Caco-2 (cell line): ENCODE measurements at regions not wholly inside any gene's neighbourhood (a gene's known extent, or its start where the extent isn't known, plus 50 kb on each side); places are given as distances from the start of the nearest gene placed in this dataset.

ENCODE experiments used
- BruUV-seq: library from RNA; stranded (reverse); fragments of 400-500 nt; replicated peaks from 2 replicates; lab custom pipeline; 2021; lab: Mats Ljungman, UMichigan
- CTCF ChIA-PET: fragments of 300-600 bp; sonication (Branson Sonifier 250); formaldehyde crosslinking; loops from one replicate; lab custom pipeline; 2022; ENCODE audit warnings: antibody characterized with exemption; lab: Charles Lee
- POLR2A ChIA-PET: fragments of 300-600 bp; sonication (Branson Sonifier 250); formaldehyde crosslinking; loops from one replicate; lab custom pipeline; 2022; ENCODE audit warnings: antibody characterized with exemption; lab: Charles Lee
- DNase-seq, 2 experiments: peaks; one replicate each; pipeline versions ENCODE4 v3.0.0 to v3.0.0-alpha.2; 2020 to 2022
- H3K27me3 ChIP-seq: replicated peaks from 2 replicates; pipeline ENCODE4 v1.6.0; 2011; ENCODE audit warnings: low read length; ENCODE audit not compliant: control insufficient read depth, insufficient read depth
- H3K36me3 ChIP-seq: 2 replicates; pipeline ENCODE4 v1.5.1; 2011; ENCODE audit warnings: low read length; ENCODE audit not compliant: control insufficient read depth, insufficient read depth
- H3K4me1 ChIP-seq: fragments of 250-450 bp; sonication (Bioruptor Pico); 2 replicates; pipeline ENCODE4 v1.5.1; 2020; ENCODE audit warnings: mild to moderate bottlenecking
- H3K4me3 ChIP-seq: 2 replicates; pipeline ENCODE4 v1.5.1; 2011; ENCODE audit warnings: low read depth, mild to moderate bottlenecking, control low read depth, low read length
- H3K9me3 ChIP-seq: fragments of 250-450 bp; sonication (Bioruptor Pico); 2 replicates; pipeline ENCODE4 v1.5.1; 2020; ENCODE audit warnings: mild to moderate bottlenecking, moderate library complexity
- H3K27ac Mint-ChIP-seq: one replicate; pipeline ENCODE4 v1.8.0; 2022; ENCODE audit warnings: mixed read lengths; ENCODE audit not compliant: unreplicated experiment
- H3K27me3 Mint-ChIP-seq: one replicate; pipeline ENCODE4 v1.8.0; 2022; ENCODE audit warnings: mixed read lengths; ENCODE audit not compliant: insufficient read depth, unreplicated experiment
- H3K36me3 Mint-ChIP-seq: one replicate; pipeline ENCODE4 v1.8.0; 2022; ENCODE audit warnings: mild to moderate bottlenecking, mixed read lengths; ENCODE audit not compliant: insufficient read depth, unreplicated experiment
- H3K4me1 Mint-ChIP-seq: one replicate; pipeline ENCODE4 v1.8.0; 2022; ENCODE audit warnings: low read depth, mixed read lengths; ENCODE audit not compliant: unreplicated experiment
- H3K4me3 Mint-ChIP-seq: one replicate; pipeline ENCODE4 v1.8.0; 2022; ENCODE audit warnings: mild to moderate bottlenecking, moderate library complexity, mixed read lengths; ENCODE audit not compliant: unreplicated experiment
- H3K9me3 Mint-ChIP-seq: one replicate; pipeline ENCODE4 v1.8.0; 2022; ENCODE audit warnings: mixed read lengths; ENCODE audit not compliant: unreplicated experiment
- intact Hi-C: fragments of 100-400 bp; cut with micrococcal nuclease; formaldehyde crosslinking; loops from one replicate; pipeline ENCODE4 v1.10.0; 2022; ENCODE audit not compliant: unreplicated experiment
- TF ChIP-seq, protein P1 (sequence below), 2 experiments: fragments of 200-600 bp in 1 of 2; IDR thresholded peaks; 1 replicate in 1 of 2; 2 replicates in 1 of 2; pipeline versions ENCODE4 v1.5.1 to v1.8.0; 2011 to 2022; ENCODE audit warnings: antibody characterized with exemption in 1 of 2, control low read depth in 1 of 2, inconsistent platforms in 1 of 2, low read depth in 1 of 2, low read length in 1 of 2, mild to moderate bottlenecking in 1 of 2, moderate library complexity in 1 of 2; ENCODE audit not compliant: insufficient read depth in 1 of 2, severe bottlenecking in 1 of 2, unreplicated experiment in 1 of 2

DNA sequence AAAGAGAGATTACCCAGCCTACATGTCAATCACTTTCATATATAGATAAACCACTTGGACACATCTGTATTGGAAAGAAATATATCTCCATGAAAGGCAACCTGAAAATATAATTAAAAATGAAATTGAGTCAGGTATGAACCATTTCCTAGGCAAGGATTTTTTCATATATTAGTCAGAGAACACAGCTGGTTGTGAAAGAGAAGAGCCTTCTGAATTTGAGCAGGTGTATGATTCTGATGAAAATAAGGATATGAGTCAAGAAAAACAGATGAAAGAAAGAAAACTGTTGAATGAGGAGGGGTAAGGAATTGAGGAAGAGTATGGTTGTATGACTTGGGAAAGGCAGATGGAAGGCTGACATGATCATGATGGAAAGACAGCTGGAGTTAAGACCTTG lies 441.1 kb downstream of the HAO1 start:
- ChIA-PET POLR2A (no interaction called here), CTCF (no interaction called here)
- H3K27ac Mint-ChIP-seq: no peak overlapping the region
- no peaks in the 10 kb centered on the region for H3K9me3 ChIP-seq
- no peak overlapping the region for H3K4me3 ChIP-seq
- no peak for DNase-seq
- H3K4me1 Mint-ChIP-seq: no peaks in the 10 kb centered on the region
- H3K27me3 ChIP-seq: no peaks in the 10 kb centered on the region
- BruUV-seq: no TSS peak
- H3K36me3 Mint-ChIP-seq: no peaks in the 10 kb centered on the region
- intact Hi-C loops: no loop called here
- no peaks in the 10 kb centered on the region for H3K4me1 ChIP-seq
- H3K27me3 Mint-ChIP-seq: no peaks in the 10 kb centered on the region
- no peaks in the 10 kb centered on the region for H3K9me3 Mint-ChIP-seq
- no peak overlapping the region for H3K4me3 Mint-ChIP-seq
- H3K36me3 ChIP-seq: no peaks in the 10 kb centered on the region
- TF ChIP-seq, protein P1, sequence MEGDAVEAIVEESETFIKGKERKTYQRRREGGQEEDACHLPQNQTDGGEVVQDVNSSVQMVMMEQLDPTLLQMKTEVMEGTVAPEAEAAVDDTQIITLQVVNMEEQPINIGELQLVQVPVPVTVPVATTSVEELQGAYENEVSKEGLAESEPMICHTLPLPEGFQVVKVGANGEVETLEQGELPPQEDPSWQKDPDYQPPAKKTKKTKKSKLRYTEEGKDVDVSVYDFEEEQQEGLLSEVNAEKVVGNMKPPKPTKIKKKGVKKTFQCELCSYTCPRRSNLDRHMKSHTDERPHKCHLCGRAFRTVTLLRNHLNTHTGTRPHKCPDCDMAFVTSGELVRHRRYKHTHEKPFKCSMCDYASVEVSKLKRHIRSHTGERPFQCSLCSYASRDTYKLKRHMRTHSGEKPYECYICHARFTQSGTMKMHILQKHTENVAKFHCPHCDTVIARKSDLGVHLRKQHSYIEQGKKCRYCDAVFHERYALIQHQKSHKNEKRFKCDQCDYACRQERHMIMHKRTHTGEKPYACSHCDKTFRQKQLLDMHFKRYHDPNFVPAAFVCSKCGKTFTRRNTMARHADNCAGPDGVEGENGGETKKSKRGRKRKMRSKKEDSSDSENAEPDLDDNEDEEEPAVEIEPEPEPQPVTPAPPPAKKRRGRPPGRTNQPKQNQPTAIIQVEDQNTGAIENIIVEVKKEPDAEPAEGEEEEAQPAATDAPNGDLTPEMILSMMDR (IDR thresholded peaks at IDR 0.05; ENCODE audit: insufficient read depth in 1 of 2, low read depth in 1 of 2, low read length in 1 of 2, severe bottlenecking in 1 of 2, unreplicated experiment in 1 of 2): no peak

DNA sequence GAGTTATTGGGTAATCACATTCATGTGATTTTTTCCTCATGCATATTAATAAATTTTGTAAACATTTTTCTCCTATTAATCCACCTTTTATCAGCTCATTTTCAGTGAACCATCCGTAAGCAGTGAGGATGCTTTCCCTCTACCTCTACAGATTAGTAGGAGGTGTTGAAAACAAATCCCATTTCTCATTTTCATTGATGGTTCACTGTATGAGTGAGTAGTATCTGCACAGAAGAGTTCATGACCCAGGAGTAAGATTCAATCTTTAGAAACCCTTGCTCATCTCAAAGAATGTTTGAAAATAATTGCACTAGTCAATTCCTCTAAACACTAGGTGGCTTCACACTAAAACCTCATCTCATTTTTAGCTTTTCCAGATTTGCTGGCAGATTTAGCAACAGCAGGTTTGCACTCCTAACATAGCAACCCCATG lies 440.0 kb downstream of the HAO1 start:
- CTCF ChIA-PET: no interaction called here
- Histone ChIP-seq H3K4me1 (no peaks in the 10 kb centered on the region), H3K9me3 (no peaks in the 10 kb centered on the region), H3K27me3 (no peaks in the 10 kb centered on the region), H3K36me3 (no peaks in the 10 kb centered on the region), H3K4me3 (no peak overlapping the region)
- TF ChIP-seq, protein P1 (IDR thresholded peaks at IDR 0.05; ENCODE audit: insufficient read depth in 1 of 2, low read depth in 1 of 2, low read length in 1 of 2, severe bottlenecking in 1 of 2, unreplicated experiment in 1 of 2): no peak
- Mint-ChIP-seq H3K4me3 (no peak overlapping the region), H3K27ac (no peak overlapping the region), H3K27me3 (no peaks in the 10 kb centered on the region), H3K4me1 (no peaks in the 10 kb centered on the region), H3K9me3 (no peaks in the 10 kb centered on the region), H3K36me3 (no peaks in the 10 kb centered on the region)
- POLR2A ChIA-PET: no interaction called here
- intact Hi-C loops: loop anchor here (10.0 kb wide), 1 partner anchor 355 kb away; no protein-coding TSS in a partner anchor
- BruUV-seq: no TSS peak
- no peak for DNase-seq

DNA sequence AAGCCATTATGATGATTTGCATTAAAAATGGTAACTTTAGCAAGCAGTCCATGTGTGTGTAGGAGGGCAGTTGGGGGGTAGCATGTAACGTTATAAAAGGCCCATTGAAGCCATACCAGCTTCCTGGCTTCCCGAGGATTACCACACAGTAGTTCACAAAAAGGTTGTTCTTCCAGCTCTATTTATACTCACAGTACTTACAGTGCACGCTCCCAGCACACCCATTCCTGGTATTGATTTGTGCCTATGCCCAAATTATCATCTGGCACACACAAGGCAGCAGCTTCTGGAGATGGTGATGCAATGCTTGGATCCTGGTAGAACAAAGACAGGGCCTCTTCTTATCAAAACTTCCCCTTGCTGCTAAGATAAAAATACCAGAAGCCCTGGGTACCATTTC lies 436.8 kb downstream of the HAO1 start:
- Mint-ChIP-seq H3K27ac (no peak overlapping the region), H3K27me3 (peaks cover 5% of the 10 kb centered on the region), H3K36me3 (no peaks in the 10 kb centered on the region), H3K9me3 (no peaks in the 10 kb centered on the region), H3K4me1 (no peaks in the 10 kb centered on the region), H3K4me3 (no peak overlapping the region)
- Histone ChIP-seq H3K9me3 (no peaks in the 10 kb centered on the region), H3K4me1 (no peaks in the 10 kb centered on the region), H3K36me3 (no peaks in the 10 kb centered on the region), H3K4me3 (no peak overlapping the region), H3K27me3 (no peaks in the 10 kb centered on the region)
- TF ChIP-seq, protein P1 (IDR thresholded peaks at IDR 0.05; ENCODE audit: insufficient read depth in 1 of 2, low read depth in 1 of 2, low read length in 1 of 2, severe bottlenecking in 1 of 2, unreplicated experiment in 1 of 2): no peak
- no TSS peak for BruUV-seq
- no peak for DNase-seq
- intact Hi-C loops: loop anchor here (10.0 kb wide), 1 partner anchor 351 kb away; no protein-coding TSS in a partner anchor
- CTCF ChIA-PET: no interaction called here
- POLR2A ChIA-PET: no interaction called here
